ENCODE measurements at regions not wholly inside any gene's neighbourhood (a gene's known extent, or its start where the extent isn't known, plus 50 kb on each side); places are given as distances from the start of the nearest gene placed in this dataset.

- peak; percentile 64 for DNase-seq
These were observed 49.7 kb upstream of the RCC2 start for GRCh38 chr1:17488995-17489767.

Data from tongue (tissue), 1 donor.